Tibial artery (tissue), 4 donors: ENCODE measurements at regions not wholly inside any gene's neighbourhood (a gene's known extent, or its start where the extent isn't known, plus 50 kb on each side); places are given as distances from the start of the nearest gene placed in this dataset.

ENCODE experiments used
- DNase-seq, 2 donors: peaks; one replicate each; pipeline ENCODE4 v3.0.0-alpha.2; 2019
- H3K27ac ChIP-seq, 2 donors: fragments of 200-600 bp; sonication (generic) in 1 of 2; 1 replicate in 1 of 2; 2 replicates in 1 of 2; pipeline ENCODE4 v1.5.1; 2018 to 2019; ENCODE audit warnings: mild to moderate bottlenecking in 1 of 2
- H3K27me3 ChIP-seq, 2 donors: fragments of 200-600 bp; sonication (generic) in 1 of 2; one replicate each; pipeline versions ENCODE4 v1.5.1 to v1.6.0; 2016 to 2019
- H3K36me3 ChIP-seq, 3 donors: fragments of 200-600 bp; sonication (generic) in 2 of 3; one replicate each; pipeline ENCODE4 v1.5.1; 2016 to 2019; ENCODE audit warnings: mild to moderate bottlenecking in 2 of 3
- H3K4me1 ChIP-seq, 4 donors: fragments of 200-600 bp; sonication (generic) in 2 of 4; 1 replicate in 3 of 4; 2 replicates in 1 of 4; pipeline ENCODE4 v1.5.1; 2016 to 2019
- H3K4me3 ChIP-seq, 2 donors: fragments of 200-600 bp; sonication (generic) in 1 of 2; 1 replicate in 1 of 2; 2 replicates in 1 of 2; pipeline ENCODE4 v1.5.1; 2018 to 2019; ENCODE audit warnings: mild to moderate bottlenecking in 2 of 2
- H3K9me3 ChIP-seq, 3 donors: fragments of 200-600 bp; sonication (generic) in 1 of 3; one replicate each; pipeline ENCODE4 v1.5.1; 2016 to 2019
- intact Hi-C: fragments of 100-400 bp; cut with DNase I; formaldehyde crosslinking; loops from one replicate; pipeline ENCODE4 v1.15.0; 2023; ENCODE audit warnings: low total_unique reads
- TF ChIP-seq, protein P1 (sequence below), 2 experiments: fragments of 200-600 bp in 1 of 2; fragments of 450-650 bp in 1 of 2; IDR thresholded peaks; one replicate each; pipeline ENCODE4 v1.5.1; 2017 to 2019; ENCODE audit warnings: antibody characterized with exemption in 2 of 2, mild to moderate bottlenecking in 1 of 2, moderate library complexity in 1 of 2

DNA sequence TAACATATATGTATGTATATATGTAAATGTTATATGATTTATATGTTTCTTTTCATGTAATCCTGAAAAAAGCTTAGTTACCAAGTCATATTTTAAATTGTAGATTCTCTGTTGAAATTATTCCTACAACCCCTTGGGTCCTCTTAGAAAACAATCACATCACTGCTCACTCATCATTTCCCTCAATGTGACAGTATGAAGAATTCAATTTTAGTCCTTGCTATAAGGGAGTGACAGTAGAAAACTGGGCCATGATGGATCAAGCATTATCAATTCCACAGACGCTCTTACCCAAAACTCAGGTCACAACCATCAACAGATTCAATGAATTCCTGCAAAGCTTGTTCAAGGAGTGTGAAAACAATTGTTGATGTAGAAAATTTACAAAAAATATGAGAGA lies 1389.5 kb upstream of the ACVR2A start:
- Histone ChIP-seq H3K27me3 (no peaks in the 10 kb centered on the region), H3K9me3 (no peaks in the 10 kb centered on the region), H3K4me1 (no peaks in the 10 kb centered on the region), H3K27ac (no peak overlapping the region), H3K36me3 (no peaks in the 10 kb centered on the region), H3K4me3 (no peak overlapping the region)
- intact Hi-C loops, result no loop called here
- TF ChIP-seq, protein P1, sequence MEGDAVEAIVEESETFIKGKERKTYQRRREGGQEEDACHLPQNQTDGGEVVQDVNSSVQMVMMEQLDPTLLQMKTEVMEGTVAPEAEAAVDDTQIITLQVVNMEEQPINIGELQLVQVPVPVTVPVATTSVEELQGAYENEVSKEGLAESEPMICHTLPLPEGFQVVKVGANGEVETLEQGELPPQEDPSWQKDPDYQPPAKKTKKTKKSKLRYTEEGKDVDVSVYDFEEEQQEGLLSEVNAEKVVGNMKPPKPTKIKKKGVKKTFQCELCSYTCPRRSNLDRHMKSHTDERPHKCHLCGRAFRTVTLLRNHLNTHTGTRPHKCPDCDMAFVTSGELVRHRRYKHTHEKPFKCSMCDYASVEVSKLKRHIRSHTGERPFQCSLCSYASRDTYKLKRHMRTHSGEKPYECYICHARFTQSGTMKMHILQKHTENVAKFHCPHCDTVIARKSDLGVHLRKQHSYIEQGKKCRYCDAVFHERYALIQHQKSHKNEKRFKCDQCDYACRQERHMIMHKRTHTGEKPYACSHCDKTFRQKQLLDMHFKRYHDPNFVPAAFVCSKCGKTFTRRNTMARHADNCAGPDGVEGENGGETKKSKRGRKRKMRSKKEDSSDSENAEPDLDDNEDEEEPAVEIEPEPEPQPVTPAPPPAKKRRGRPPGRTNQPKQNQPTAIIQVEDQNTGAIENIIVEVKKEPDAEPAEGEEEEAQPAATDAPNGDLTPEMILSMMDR (IDR thresholded peaks at IDR 0.05), result no peak
- DNase-seq, result no peak

DNA sequence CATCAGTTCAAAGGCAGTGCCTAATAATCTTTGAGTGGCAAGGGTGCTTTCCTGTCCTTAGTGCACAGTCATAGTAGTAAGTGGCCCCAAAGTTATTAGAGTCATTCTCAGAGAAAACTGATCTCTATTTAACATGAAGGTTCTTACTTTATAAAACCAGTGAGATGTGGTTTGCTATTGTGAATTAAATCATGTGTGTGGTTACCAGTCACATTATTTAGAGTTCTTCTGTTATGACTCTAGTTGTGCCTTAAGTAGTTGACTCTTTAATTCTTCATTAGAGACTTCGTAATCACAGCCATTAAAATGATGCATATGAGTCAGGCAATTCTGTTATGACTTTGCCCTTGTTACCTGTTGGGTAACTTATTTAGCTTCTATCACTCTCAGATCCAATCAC lies 1392.9 kb upstream of the ACVR2A start:
- H3K27ac ChIP-seq, result no peak overlapping the region
- H3K4me3 ChIP-seq, result no peak overlapping the region
- no peaks in the 10 kb centered on the region for H3K36me3 ChIP-seq
- H3K27me3 ChIP-seq, result no peaks in the 10 kb centered on the region
- intact Hi-C loops, result no loop called here
- TF ChIP-seq, protein P1 (IDR thresholded peaks at IDR 0.05), result no peak
- no peaks in the 10 kb centered on the region for H3K9me3 ChIP-seq
- H3K4me1 ChIP-seq, result no peaks in the 10 kb centered on the region
- DNase-seq, result no peak

DNA sequence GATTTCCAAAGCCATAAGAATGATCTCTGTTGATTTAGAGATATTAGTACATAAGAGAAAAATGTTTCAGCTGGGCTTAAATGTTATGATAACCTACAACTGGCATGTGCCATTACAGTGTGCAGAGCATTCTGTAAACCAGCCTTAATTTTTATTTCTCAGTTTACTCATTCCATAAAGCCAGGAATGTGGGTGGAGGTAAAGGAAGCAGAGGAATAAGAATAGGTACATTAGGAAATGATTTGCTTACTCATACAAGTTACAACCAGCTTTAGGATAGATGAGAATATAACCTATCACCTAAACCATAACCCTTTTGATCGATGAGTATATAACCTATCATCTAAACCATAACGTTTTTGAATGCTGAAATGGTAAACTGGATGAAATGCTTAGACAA lies 1394.7 kb upstream of the ACVR2A start:
- H3K4me1 ChIP-seq, result no peaks in the 10 kb centered on the region
- no peak for DNase-seq
- H3K27me3 ChIP-seq, result no peaks in the 10 kb centered on the region
- intact Hi-C loops, result no loop called here
- no peak overlapping the region for H3K27ac ChIP-seq
- H3K36me3 ChIP-seq, result no peaks in the 10 kb centered on the region
- TF ChIP-seq, protein P1 (IDR thresholded peaks at IDR 0.05), result no peak
- no peaks in the 10 kb centered on the region for H3K9me3 ChIP-seq
- H3K4me3 ChIP-seq, result no peak overlapping the region

DNA sequence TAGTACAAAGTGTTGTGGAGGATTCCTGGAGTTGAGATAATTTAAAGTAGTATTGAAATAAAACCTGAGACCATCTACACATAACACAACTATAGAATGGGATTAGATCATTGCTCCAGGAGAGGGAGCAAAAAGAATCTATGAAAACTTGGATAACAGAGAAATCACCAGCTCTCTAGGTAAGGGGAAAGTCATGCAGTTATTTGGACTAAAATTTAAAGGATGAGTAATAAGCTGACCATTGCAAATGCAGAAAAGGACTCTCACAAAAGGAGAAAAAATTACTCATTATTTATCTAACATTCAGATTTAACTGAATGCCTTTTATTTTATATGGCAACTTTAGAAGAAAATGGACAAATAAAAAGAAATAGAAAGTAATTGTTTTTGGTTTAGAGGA lies 1399.8 kb upstream of the ACVR2A start:
- H3K27me3 ChIP-seq, result no peaks in the 10 kb centered on the region
- H3K4me3 ChIP-seq, result no peak overlapping the region
- no peak overlapping the region for H3K27ac ChIP-seq
- no peaks in the 10 kb centered on the region for H3K36me3 ChIP-seq
- no peaks in the 10 kb centered on the region for H3K4me1 ChIP-seq
- H3K9me3 ChIP-seq, result no peaks in the 10 kb centered on the region
- intact Hi-C loops, result no loop called here
- DNase-seq, result no peak
- TF ChIP-seq, protein P1 (IDR thresholded peaks at IDR 0.05), result no peak

DNA sequence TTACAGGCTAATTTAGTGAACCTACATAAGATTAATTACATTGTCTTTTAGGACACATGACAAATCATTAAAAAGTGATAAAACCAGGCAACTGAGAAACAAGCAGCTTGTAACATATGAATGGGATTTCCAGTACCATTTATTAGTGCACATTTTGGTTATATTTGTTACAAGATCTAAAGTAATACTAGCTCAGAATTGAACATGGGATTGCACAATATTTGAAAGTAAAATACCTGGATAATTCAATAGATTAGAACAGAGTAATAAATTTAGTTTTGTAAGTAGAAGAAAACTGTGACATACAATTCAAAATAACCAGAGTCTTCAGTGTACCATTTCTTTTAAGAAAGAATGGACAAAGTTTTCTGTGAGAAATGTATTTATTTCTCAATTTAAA lies 1400.7 kb upstream of the ACVR2A start:
- Histone ChIP-seq H3K4me3 (no peak overlapping the region), H3K27me3 (no peaks in the 10 kb centered on the region), H3K4me1 (no peaks in the 10 kb centered on the region), H3K27ac (no peak overlapping the region), H3K36me3 (no peaks in the 10 kb centered on the region), H3K9me3 (no peaks in the 10 kb centered on the region)
- intact Hi-C loops, result no loop called here
- TF ChIP-seq, protein P1 (IDR thresholded peaks at IDR 0.05), result no peak
- no peak for DNase-seq

DNA sequence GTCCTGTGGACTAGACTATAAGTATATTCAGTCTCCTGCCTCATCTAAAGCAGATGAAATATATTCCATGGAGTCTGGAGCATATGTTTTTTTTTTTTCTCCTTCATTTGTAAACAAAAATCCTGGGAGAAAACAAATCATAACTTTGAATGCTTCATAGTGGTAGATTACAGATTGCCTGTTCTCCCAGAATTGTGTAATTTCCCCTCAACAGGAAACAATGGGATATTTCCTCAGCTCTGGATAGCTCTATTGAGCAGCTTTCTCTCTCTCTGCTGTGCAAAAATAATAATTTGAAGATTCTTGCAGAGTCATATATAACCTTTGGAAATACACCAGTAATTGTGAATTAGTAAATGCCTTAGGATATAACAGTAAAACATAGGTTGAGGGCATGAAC lies 1406.6 kb upstream of the ACVR2A start:
- no peaks in the 10 kb centered on the region for H3K9me3 ChIP-seq
- no peaks in the 10 kb centered on the region for H3K36me3 ChIP-seq
- H3K27me3 ChIP-seq, result no peaks in the 10 kb centered on the region
- H3K27ac ChIP-seq, result no peak overlapping the region
- H3K4me3 ChIP-seq, result no peak overlapping the region
- no peak for DNase-seq
- no peaks in the 10 kb centered on the region for H3K4me1 ChIP-seq
- TF ChIP-seq, protein P1 (IDR thresholded peaks at IDR 0.05), result no peak
- intact Hi-C loops, result no loop called here
